ENCODE measurements at regions not wholly inside any gene's neighbourhood (a gene's known extent, or its start where the extent isn't known, plus 50 kb on each side); places are given as distances from the start of the nearest gene placed in this dataset.

- no peak for TF ChIP-seq TEAD4 (IDR thresholded peaks at IDR 0.05; ENCODE audit: low read depth, low read length)
- TF ChIP-seq CHD2 (IDR thresholded peaks at IDR 0.05; ENCODE audit: low read length) = no peak
Measured at GRCh38 chr4:26013629-26014028, 99.6 kb downstream of the SMIM20 start (continued).

All from H1 (cell line).